GM19438 (cell line): ENCODE measurements at regions not wholly inside any gene's neighbourhood (a gene's known extent, or its start where the extent isn't known, plus 50 kb on each side); places are given as distances from the start of the nearest gene placed in this dataset.

Source experiments
- ATAC-seq: cut with Tn5 transposase; IDR thresholded peaks from one replicate; pipeline ENCODE4 v1.9.1; 2021; ENCODE audit warnings: low read depth; ENCODE audit not compliant: unreplicated experiment

- no peak for ATAC-seq
Observed at GRCh38 chr20:9923648-9924047, 84.8 kb upstream of the PAK5 start.

GRCh38 chr20:9920866-9921265 lies 82.0 kb upstream of the PAK5 start:
- no peak for ATAC-seq

GRCh38 chr20:9919271-9920014 lies 80.6 kb upstream of the PAK5 start:
- ATAC-seq, result peak; percentile 94

GRCh38 chr20:9918348-9918747 lies 79.5 kb upstream of the PAK5 start:
- ATAC-seq, result no peak

GRCh38 chr20:9916761-9917160 lies 77.9 kb upstream of the PAK5 start:
- no peak for ATAC-seq

GRCh38 chr20:9912858-9913434 lies 74.1 kb upstream of the PAK5 start:
- ATAC-seq, result peak; percentile 66

GRCh38 chr20:9912290-9912689 lies 73.4 kb upstream of the PAK5 start:
- ATAC-seq, result no peak

- no peak for ATAC-seq
Observed at GRCh38 chr20:9911519-9911918, 72.6 kb upstream of the PAK5 start.

- no peak for ATAC-seq
Observed at GRCh38 chr20:9909167-9909566, 70.3 kb upstream of the PAK5 start.

GRCh38 chr20:9903048-9903655 lies 64.3 kb upstream of the PAK5 start:
- ATAC-seq, result no peak

GRCh38 chr20:9889270-9889981 lies 50.5 kb upstream of the PAK5 start:
- no peak for ATAC-seq
